Neural crest cell (in vitro differentiated cells): ENCODE measurements at regions not wholly inside any gene's neighbourhood (a gene's known extent, or its start where the extent isn't known, plus 50 kb on each side); places are given as distances from the start of the nearest gene placed in this dataset.
"Not testable (repeated sequence)": the region's sequence is repeated elsewhere in the genome, so short reads cannot be mapped to it uniquely, and the experiment has no call there.

Source experiments
- DNase-seq: peaks from one replicate; pipeline ENCODE4 v3.0.0; 2021; ENCODE audit warnings: low read depth, mixed read lengths, low spot score
- H3K27ac Mint-ChIP-seq: one replicate; pipeline ENCODE4 v1.8.0; 2021; ENCODE audit warnings: mild to moderate bottlenecking, mixed read lengths; ENCODE audit not compliant: unreplicated experiment
- H3K27me3 Mint-ChIP-seq: 2 replicates; pipeline ENCODE4 v1.8.0; 2021; ENCODE audit warnings: low read depth, mild to moderate bottlenecking, mixed read lengths
- H3K36me3 Mint-ChIP-seq: 2 replicates; pipeline ENCODE4 v1.8.0; 2021; ENCODE audit warnings: low read depth, mild to moderate bottlenecking, mixed read lengths
- H3K4me1 Mint-ChIP-seq: 2 replicates; pipeline ENCODE4 v1.8.0; 2021; ENCODE audit warnings: mixed read lengths
- H3K4me3 Mint-ChIP-seq: one replicate; pipeline ENCODE4 v1.8.0; 2021; ENCODE audit warnings: mild to moderate bottlenecking, mixed read lengths
- H3K9me3 Mint-ChIP-seq: 2 replicates; pipeline ENCODE4 v1.8.0; 2021; ENCODE audit warnings: mixed read lengths
- CTCF ChIP-seq: fragments of 200-600 bp; sonication (generic); conservative IDR thresholded peaks from 2 replicates; pipeline ENCODE4 v1.5.0; 2021; ENCODE audit warnings: antibody characterized with exemption, mild to moderate bottlenecking

GRCh38 chr13:42380420-42381164 lies 108.6 kb downstream of the AKAP11 start:
- H3K4me3 Mint-ChIP-seq, result no peak overlapping the region
- H3K4me1 Mint-ChIP-seq, result peaks cover 18% of the 10 kb centered on the region
- H3K27me3 Mint-ChIP-seq, result no peaks in the 10 kb centered on the region
- TF ChIP-seq CTCF, result no peak
- H3K9me3 Mint-ChIP-seq, result peaks cover 18% of the 10 kb centered on the region
- no peak for DNase-seq
- peaks cover 7% of the 10 kb centered on the region for H3K36me3 Mint-ChIP-seq
- no peak overlapping the region for H3K27ac Mint-ChIP-seq

GRCh38 chr13:42381165-42381425 lies 109.1 kb downstream of the AKAP11 start:
- no peak for TF ChIP-seq CTCF
- no peak overlapping the region for H3K27ac Mint-ChIP-seq
- no peak overlapping the region for H3K4me3 Mint-ChIP-seq
- H3K4me1 Mint-ChIP-seq, result peaks cover 18% of the 10 kb centered on the region
- DNase-seq, result no peak
- H3K9me3 Mint-ChIP-seq, result peaks cover 18% of the 10 kb centered on the region
- H3K36me3 Mint-ChIP-seq, result peaks cover 7% of the 10 kb centered on the region
- H3K27me3 Mint-ChIP-seq, result no peaks in the 10 kb centered on the region

GRCh38 chr13:42381426-42381825 lies 109.5 kb downstream of the AKAP11 start:
- H3K4me1 Mint-ChIP-seq, result peaks cover 18% of the 10 kb centered on the region
- not testable (repeated sequence) for H3K27ac Mint-ChIP-seq, H3K36me3 Mint-ChIP-seq

GRCh38 chr13:42383025-42383424 lies 111.1 kb downstream of the AKAP11 start:
- Mint-ChIP-seq H3K4me3 (no peak overlapping the region), H3K36me3 (peaks cover 7% of the 10 kb centered on the region), H3K4me1 (peaks cover 18% of the 10 kb centered on the region), H3K9me3 (peaks cover 18% of the 10 kb centered on the region), H3K27ac (no peak overlapping the region), H3K27me3 (no peaks in the 10 kb centered on the region)
- TF ChIP-seq CTCF, result no peak
- no peak for DNase-seq

More at GRCh38 chr13:42381426-42381825, 109.5 kb downstream of the AKAP11 start:
- peaks cover 18% of the 10 kb centered on the region for H3K9me3 Mint-ChIP-seq
- not testable (repeated sequence) for H3K27me3 Mint-ChIP-seq, DNase-seq, H3K4me3 Mint-ChIP-seq

DNA sequence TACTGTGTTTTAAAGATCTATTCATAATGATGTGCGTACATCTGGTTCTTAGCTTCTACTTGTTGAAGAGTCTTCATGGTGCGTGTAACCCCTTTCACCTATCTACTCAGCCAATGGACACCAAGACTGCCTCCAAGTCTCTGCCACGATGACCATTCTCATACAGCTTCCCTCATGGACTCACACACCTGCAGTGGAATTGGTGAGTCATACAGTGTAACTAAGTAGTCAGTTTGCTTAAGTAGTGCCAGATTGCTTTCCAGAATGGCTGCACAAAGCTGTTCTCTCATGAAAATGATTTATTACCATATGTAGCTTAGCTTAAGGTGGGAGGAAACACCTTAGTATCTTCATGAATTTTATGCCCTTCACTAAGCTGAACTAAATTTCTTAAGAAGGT lies 112.3 kb downstream of the AKAP11 start:
- peaks cover 7% of the 10 kb centered on the region for H3K36me3 Mint-ChIP-seq
- DNase-seq, result no peak
- no peak for TF ChIP-seq CTCF
- no peak overlapping the region for H3K27ac Mint-ChIP-seq
- H3K4me3 Mint-ChIP-seq, result no peak overlapping the region
- H3K9me3 Mint-ChIP-seq, result peaks cover 13% of the 10 kb centered on the region
- H3K27me3 Mint-ChIP-seq, result no peaks in the 10 kb centered on the region
- H3K4me1 Mint-ChIP-seq, result peaks cover 12% of the 10 kb centered on the region

- peaks cover 2% of the 10 kb centered on the region for H3K9me3 Mint-ChIP-seq
- H3K36me3 Mint-ChIP-seq, result no peaks in the 10 kb centered on the region
- TF ChIP-seq CTCF, result no peak
- H3K27ac Mint-ChIP-seq, result no peak overlapping the region
- no peak for DNase-seq
- H3K4me1 Mint-ChIP-seq, result no peaks in the 10 kb centered on the region
- no peak overlapping the region for H3K4me3 Mint-ChIP-seq
- no peaks in the 10 kb centered on the region for H3K27me3 Mint-ChIP-seq
These were observed 116.4 kb downstream of the AKAP11 start for GRCh38 chr13:42388326-42388725.
